Ovary (tissue), 7 donors: ENCODE measurements at regions not wholly inside any gene's neighbourhood (a gene's known extent, or its start where the extent isn't known, plus 50 kb on each side); places are given as distances from the start of the nearest gene placed in this dataset.

ENCODE experiments used
- DNase-seq, 5 donors: peaks; one replicate each; pipeline ENCODE4 v3.0.0-alpha.2; 2019 to 2020
- H3K27ac ChIP-seq, 2 donors: fragments of 200-600 bp; one replicate each; pipeline versions ENCODE4 v1.5.1 to v1.8.0; 2019 to 2022
- H3K27me3 ChIP-seq: fragments of 200-600 bp; one replicate; pipeline ENCODE4 v1.8.0; 2022
- H3K36me3 ChIP-seq: fragments of 200-600 bp; sonication (generic); one replicate; pipeline ENCODE4 v1.5.1; 2019
- H3K4me1 ChIP-seq: one replicate; pipeline ENCODE4 v1.8.1; 2013; ENCODE audit warnings: mild to moderate bottlenecking, moderate library complexity; ENCODE audit not compliant: insufficient read depth
- H3K4me3 ChIP-seq: fragments of 200-600 bp; sonication (generic); one replicate; pipeline ENCODE4 v1.5.1; 2017
- H3K9me3 ChIP-seq, 2 donors: fragments of 200-600 bp in 1 of 2; sonication (generic) in 1 of 2; one replicate each; pipeline versions ENCODE4 v1.5.1 to v1.8.1; 2013 to 2019; ENCODE audit warnings: mild to moderate bottlenecking in 1 of 2, moderate library complexity in 1 of 2
- CTCF ChIP-seq, 3 donors: fragments of 450-650 bp in 2 of 3; fragments of 200-600 bp in 1 of 3; IDR thresholded peaks; one replicate each; pipeline versions ENCODE4 v1.5.1 to v1.8.0; 2016 to 2022; ENCODE audit warnings: antibody characterized with exemption in 3 of 3, mild to moderate bottlenecking in 1 of 3
- EP300 ChIP-seq: sonication (generic); formaldehyde crosslinking; IDR thresholded peaks from one replicate; pipeline ENCODE4 v1.6.1; 2017; ENCODE audit warnings: antibody characterized with exemption
- POLR2A ChIP-seq: fragments of 450-650 bp; IDR thresholded peaks from one replicate; pipeline ENCODE4 v1.6.1; 2017; ENCODE audit warnings: antibody characterized with exemption, mild to moderate bottlenecking, moderate library complexity
- WGBS, 3 donors: extraction: QIAGEN DNeasy Blood & Tissue Kit in 1 of 3; methylation state at CpG; one replicate each; pipeline versions ENCODE4 v1.1.5 to v1.1.7; 2013 to 2017; 5-methylcytosine and 5-hydroxymethylcytosine counted together
- intact Hi-C, 4 donors: fragments of 100-400 bp; cut with DNase I; formaldehyde crosslinking; loops; one replicate each; pipeline versions ENCODE4 v1.11.0 to v1.15.1; 2022 to 2023
- donor health status: DM: no; HTN: no; CAD: no; lungs with moderate emphysema.
- donor health status: DM: no; HTN: no; CAD: no.
- donor health status: Bipolar disorder and iron deficiency.
- donor health status: DM: no; HTN: no; CAD: no.
- donor health status: DM: yes; HTN: yes; CAD: no.

DNA sequence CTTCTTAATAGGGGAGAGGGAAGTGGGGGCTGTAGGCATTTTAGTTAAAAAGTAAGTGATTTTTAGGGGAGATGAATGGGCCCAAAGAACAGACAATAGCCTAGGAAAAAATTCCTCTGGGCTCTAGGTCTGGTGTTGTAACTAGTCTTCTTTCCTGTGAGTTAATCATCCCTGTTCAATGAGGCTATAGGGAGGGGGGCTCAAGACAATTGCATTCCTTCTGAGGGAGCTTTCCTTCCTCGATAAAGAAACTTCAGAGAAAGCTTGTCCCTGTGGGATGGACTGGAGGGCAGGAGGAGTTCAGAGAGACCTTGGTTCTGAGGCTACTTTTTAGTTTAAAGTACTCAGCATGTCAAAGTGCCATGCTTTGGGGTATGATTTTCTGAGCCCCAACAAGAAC is 127.2 kb downstream of the BBS10 start:
- Histone ChIP-seq H3K27me3 (no peaks in the 10 kb centered on the region), H3K9me3 (no peaks in the 10 kb centered on the region), H3K27ac (no peak overlapping the region), H3K4me3 (no peak overlapping the region), H3K36me3 (no peaks in the 10 kb centered on the region), H3K4me1 (no peaks in the 10 kb centered on the region)
- intact Hi-C loops = no loop called here
- no peak for DNase-seq
- 27 to 46% (median 36%) methylated on average over 1 of the region's 1 CpG for WGBS, 3 donors
- TF ChIP-seq EP300 (no peak), CTCF (IDR thresholded peaks at IDR 0.05) (no peak), POLR2A (no peak)

- no peaks in the 10 kb centered on the region for H3K36me3 ChIP-seq
- 78 to 89% (median 80%) methylated on average over 1 of the region's 1 CpG for WGBS, 3 donors
- H3K4me3 ChIP-seq = no peak overlapping the region
- H3K9me3 ChIP-seq = no peaks in the 10 kb centered on the region
- no peak for DNase-seq
- no peaks in the 10 kb centered on the region for H3K4me1 ChIP-seq
- intact Hi-C loops = no loop called here
- TF ChIP-seq EP300 (no peak), CTCF (IDR thresholded peaks at IDR 0.05) (no peak), POLR2A (no peak)
- H3K27me3 ChIP-seq = no peaks in the 10 kb centered on the region
- H3K27ac ChIP-seq = no peak overlapping the region
Observed at GRCh38 chr12:76219806-76220205, 128.4 kb downstream of the BBS10 start.

DNA sequence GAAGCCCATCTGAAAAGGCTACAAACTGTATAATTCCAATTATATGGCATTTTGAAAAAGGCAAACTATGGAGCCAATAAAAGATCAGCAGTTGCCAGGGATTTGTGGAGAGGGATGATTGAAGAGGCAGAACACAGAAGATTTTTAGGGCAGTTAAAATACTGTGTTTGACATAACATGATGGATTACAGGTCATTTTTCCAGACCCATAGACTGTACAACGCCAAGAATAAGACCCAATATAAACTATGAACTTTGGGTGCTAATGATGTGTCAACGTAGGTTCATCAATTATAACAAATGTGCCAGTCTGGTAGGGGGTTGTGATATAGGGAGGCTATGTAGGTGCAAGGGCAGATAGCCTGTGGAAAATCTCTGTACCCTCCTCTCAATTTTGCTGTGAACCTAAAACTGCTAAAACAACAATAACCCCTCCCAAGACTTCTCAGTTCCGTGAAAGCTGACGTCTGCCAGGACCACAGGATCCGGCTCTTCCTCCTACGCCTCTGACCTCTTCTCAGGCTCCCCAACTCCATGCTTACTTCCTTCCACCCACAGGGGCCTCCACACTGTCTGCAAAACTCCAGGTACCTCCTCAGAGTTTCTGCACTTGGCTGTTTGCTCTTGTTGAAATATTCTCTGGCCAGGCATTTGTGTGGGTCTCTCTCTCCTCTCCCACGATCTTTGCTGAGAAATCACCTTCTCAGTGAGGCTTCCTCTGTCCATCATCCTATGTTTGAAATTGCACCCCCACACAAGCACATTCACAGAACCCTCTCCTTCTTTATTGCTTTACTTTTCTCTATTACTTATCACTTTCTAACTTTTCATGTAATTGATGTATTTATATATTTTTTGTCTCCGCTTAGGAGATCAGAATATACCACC is 131.4 kb downstream of the BBS10 start:
- H3K36me3 ChIP-seq = no peaks in the 10 kb centered on the region
- WGBS, 3 donors = 31 to 39% (median 38%) methylated on average over 8 of the region's 8 CpGs
- H3K4me1 ChIP-seq = no peaks in the 10 kb centered on the region
- no peaks in the 10 kb centered on the region for H3K27me3 ChIP-seq
- no peak overlapping the region for H3K27ac ChIP-seq
- H3K4me3 ChIP-seq = no peak overlapping the region
- intact Hi-C loops = no loop called here
- H3K9me3 ChIP-seq = no peaks in the 10 kb centered on the region
- no peak for TF ChIP-seq CTCF (IDR thresholded peaks at IDR 0.05)
- TF ChIP-seq EP300 = no peak
- no peak for TF ChIP-seq POLR2A
- DNase-seq = no peak

GRCh38 chr12:76208129-76208528 is 123.6 kb upstream of the NAP1L1 start:
- no peak overlapping the region for H3K27ac ChIP-seq
- DNase-seq = no peak

More at GRCh38 chr12:76208129-76208528, 123.6 kb upstream of the NAP1L1 start:
- Histone ChIP-seq H3K9me3 (no peaks in the 10 kb centered on the region), H3K27me3 (no peaks in the 10 kb centered on the region), H3K4me1 (no peaks in the 10 kb centered on the region), H3K4me3 (no peak overlapping the region), H3K36me3 (no peaks in the 10 kb centered on the region)
- intact Hi-C loops = no loop called here
- no peak for TF ChIP-seq EP300
- TF ChIP-seq POLR2A = no peak
- TF ChIP-seq CTCF (IDR thresholded peaks at IDR 0.05) = no peak
